Inflammatory macrophage treated with lipopolysaccharide for 4 hours (primary cell): ENCODE measurements at regions not wholly inside any gene's neighbourhood (a gene's known extent, or its start where the extent isn't known, plus 50 kb on each side); places are given as distances from the start of the nearest gene placed in this dataset.

Experiments
- DNase-seq: peaks from one replicate; pipeline ENCODE4 v3.0.0-alpha.2; 2020

- no peak for DNase-seq
Measured at GRCh38 chr6:163655217-163656121, 241.0 kb downstream of the QKI start.

GRCh38 chr6:163651915-163652668 lies 237.6 kb downstream of the QKI start:
- DNase-seq: peak; percentile 84

DNA sequence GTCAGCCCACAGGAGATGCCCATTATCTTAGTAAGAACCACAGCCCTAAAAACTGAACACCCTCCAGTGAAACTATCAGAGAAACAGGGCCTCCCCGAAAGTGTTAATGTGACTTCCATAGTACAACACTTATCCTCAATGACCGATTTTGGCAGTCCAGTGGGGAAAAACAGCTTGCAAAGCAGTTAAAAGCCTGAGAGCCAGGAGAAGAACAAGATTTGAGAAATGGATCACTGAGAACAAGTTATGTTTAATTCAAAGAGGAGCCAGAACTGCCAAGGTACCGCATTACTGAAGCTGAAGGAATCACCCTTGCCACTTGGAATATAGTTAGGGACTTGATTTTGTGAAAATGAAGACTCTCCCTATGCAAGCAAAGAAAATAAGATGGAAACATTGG lies 236.9 kb downstream of the QKI start:
- DNase-seq: no peak

GRCh38 chr6:163648868-163649267 lies 234.3 kb downstream of the QKI start:
- DNase-seq: no peak

- DNase-seq: no peak
Measured at GRCh38 chr6:163647624-163648023, 233.1 kb downstream of the QKI start.

DNA sequence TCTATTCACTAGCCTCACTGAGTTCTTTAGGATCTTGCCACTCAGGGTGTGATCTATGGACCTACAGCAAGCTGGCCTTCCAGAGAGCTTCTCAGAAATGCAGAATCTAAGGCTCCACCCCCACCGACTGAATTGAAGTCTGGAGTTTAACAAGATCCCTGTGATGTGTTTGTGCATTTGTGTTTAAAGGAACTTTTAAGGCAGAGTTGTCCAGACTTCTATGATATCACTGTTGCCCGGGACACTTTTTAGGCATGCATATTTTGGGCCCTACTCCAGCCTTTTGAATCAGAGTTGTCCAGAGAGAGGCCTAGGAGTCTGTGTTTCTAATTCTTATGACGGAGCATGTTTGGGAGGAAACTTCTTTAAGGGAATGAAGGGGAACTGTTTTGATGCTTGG lies 232.3 kb downstream of the QKI start:
- no peak for DNase-seq

- DNase-seq: no peak
Measured at GRCh38 chr6:163646133-163646532, 231.6 kb downstream of the QKI start.

GRCh38 chr6:163645560-163645959 lies 231.0 kb downstream of the QKI start:
- DNase-seq: no peak

DNA sequence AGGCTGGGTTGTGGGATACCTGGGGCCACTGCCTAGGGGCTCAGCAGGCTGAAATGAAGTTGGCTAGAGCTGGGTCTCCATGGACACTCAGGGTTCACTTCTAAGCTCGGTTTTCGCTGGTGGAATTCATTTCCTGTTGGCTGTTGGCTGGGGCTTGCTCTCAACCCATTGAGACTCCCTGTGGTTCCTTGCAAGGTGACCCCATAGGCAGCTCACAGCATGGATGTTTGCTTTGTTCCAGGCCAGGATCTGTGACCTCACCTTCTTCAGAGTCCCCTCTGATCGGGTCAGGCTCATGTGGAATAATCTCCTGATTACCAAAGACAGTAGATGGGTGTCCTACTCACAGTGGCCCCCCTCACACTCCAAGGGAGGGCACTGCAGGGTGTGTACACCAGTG lies 229.3 kb downstream of the QKI start:
- no peak for DNase-seq

GRCh38 chr6:163641706-163642105 lies 227.2 kb downstream of the QKI start:
- no peak for DNase-seq

DNA sequence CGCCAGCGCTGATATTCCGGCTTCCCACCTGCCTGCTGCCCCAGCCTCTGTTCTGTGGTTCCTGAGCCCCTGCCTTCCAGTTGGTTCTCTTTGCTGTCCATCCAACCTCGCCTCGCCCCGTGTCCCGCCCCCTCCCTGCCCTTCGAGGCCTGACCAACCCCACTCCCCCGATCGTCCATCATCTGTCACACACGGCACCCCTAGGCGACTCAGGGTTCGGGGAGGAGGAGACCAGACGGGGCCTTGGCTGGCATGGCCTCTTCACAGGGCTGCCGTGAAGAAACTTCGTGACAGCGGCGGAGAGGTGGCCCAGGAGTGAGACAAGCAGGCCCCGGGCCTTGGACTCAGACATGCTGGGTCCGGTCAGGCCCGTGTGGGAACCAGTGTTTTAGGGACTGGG lies 226.1 kb downstream of the QKI start:
- DNase-seq: no peak

- no peak for DNase-seq
Measured at GRCh38 chr6:163637524-163637923, 223.0 kb downstream of the QKI start.

DNA sequence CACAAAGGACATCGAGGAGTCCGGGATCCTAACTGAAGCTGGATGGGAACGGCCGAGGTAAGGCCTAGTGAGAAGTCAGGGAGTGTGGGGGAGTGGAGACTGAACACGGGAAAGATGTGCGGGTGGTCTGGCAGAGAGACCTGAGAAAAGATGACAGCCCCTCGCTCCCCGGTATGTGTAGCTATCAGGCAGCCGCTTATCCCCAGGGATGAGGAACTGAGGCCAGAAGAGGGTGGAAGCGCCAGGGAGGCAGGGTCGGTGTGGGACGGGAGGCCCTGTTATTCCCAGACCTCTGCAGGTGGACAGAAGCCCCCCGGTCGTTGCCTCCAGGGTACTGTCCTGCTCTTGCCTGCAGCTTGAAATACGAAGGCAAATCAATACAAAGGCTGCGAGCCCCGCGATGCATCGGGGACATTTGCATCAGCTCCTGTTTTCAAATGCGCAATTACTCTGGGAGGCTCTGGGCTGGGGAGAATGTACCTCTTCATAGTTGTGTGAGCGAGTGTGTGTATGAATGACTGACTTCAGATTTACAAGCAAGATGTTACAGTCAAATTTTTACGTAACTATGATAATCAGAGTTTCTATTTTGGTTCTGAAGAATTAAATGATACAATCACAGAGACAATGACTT lies 221.3 kb downstream of the QKI start:
- DNase-seq: no peak

DNA sequence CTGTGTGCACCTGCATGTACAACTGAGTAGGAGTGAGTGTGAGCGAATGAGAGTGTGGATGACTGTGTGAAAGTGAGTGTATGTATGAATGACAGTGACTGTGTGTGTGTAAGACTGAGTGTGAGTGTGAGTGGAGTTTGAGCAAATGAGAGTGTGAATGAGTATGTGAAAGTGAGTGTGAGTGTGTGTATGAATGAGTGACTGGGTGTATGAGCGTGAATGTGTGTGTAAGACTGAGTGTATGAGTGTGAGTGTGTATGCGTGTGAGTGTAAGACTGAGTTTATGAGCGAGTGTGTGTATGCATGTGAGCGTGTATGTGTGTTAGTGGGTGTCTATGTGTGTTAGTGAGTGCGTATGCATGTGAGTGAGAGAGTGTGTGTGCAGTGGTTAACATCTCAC lies 220.8 kb downstream of the QKI start:
- DNase-seq: no peak

DNA sequence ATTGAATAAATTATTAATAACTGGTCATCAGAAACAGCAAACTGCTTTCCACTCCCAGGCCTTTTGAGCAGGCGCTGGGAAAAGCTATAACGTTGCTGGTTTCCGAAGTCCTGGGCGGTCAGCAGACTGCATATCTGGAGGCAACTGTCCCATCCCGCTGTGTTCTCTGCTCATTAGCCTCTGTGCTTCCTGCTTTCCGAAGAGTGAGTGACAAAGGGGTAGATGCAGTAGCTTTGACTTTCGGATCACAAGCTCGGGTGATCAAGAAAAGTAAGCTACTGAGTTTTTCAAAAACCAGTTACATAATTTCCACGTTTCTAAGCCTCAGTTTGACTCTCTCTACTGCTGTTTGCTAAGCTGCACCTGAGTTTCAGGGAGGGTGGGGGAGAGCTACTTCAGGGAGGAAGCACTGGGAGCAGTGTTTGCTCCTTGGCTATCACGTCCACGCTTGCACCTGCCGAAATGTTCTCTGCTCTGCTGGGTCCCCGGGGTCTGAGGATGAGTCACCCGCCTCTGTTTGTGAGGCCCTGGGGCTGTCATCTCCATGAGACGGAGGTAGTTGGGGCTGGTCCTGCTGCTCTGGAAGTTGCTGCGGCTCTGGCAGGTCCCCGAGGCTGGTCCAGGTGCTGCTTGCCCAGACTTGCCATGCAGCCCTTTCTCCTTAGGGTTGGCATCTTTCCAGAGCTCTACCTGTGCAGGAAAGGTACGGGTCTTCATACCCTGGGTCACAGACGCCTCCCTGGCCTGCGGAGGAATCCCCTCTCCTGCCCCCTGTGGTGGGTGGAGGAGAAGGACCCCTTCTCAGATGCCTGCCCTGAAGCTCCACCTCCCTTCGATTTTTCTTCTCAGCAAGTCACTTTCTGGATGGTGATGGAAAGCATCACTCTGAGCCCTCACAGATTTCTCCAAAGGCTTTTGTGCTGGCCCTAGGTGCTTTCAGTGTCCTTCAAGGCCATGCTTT lies 220.0 kb downstream of the QKI start:
- DNase-seq: no peak

GRCh38 chr6:163630991-163631390 lies 216.5 kb downstream of the QKI start:
- DNase-seq: no peak

DNA sequence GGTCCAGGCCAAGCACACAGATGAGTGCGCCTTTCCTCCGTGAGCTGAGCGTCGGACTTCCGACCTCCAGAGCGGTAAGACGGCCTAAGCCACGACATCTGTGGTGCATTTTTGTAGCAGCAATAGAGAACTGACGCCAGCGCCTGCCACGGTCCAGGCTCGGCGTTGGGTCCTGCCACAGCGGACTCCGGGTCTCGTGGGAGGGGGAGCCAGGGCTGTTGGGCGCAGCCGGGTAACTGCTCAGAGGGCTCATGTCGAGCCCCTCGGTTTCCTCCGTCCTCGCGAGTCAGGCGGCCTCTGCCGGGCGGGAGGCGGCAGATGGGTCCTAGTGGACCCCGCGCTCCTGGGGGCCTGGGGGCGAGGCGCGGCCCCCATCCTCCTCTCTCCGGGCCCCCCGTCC lies 216.1 kb downstream of the QKI start:
- no peak for DNase-seq

DNA sequence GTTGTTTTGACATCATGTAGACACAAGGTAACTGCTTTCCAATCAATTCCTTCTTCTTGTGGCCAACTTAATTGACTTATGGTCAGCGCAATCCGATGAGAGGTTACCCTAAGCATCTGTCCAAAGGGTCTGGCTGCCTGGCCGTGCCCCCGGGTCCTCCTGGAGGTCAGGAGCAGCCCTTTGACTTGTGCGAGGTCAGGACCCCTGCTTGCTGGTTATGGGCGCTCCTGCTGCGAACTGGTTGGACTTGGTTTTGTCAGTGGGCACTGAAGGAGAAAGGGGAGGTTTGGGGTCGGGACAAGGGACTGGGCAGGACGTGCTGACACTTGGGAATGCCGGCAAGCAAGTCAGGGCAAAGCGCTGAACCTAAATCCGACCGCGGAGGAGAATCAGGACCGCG lies 215.6 kb downstream of the QKI start:
- DNase-seq: no peak
